ENCODE measurements at regions not wholly inside any gene's neighbourhood (a gene's known extent, or its start where the extent isn't known, plus 50 kb on each side); places are given as distances from the start of the nearest gene placed in this dataset.

DNA sequence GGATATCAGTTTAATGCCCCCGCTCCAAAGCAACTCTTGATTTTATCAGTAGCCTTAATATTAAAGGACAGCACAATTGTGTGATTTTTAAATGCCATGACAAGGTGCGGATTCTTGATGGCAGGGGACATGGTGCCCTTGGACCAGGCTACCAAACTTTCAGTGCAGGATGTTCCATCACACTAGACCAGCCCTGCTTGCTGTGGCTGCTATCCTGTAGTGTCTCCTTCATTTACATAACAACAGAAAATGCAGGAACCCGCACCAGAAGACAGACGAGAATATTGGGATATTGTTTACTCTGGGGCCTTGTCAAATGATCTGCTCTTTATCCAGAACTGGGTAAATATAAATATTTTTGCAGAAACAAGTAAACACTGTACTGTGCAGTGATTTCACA, 229.3 kb upstream of the PKN2 start:
- H3K9me3 ChIP-seq = peaks cover 0 to 3% (median 0%) of the 10 kb centered on the region in 12 donors
- H3K4me3 ChIP-seq = no peak overlapping the region
- DNase-seq = no peak
- H3K27ac ChIP-seq = no peak overlapping the region
- no peak for ATAC-seq
- no peaks in the 10 kb centered on the region for H3K27me3 ChIP-seq
- TF ChIP-seq POLR2A (IDR thresholded peaks at IDR 0.05) = no peak
- no peaks in the 10 kb centered on the region for H3K36me3 ChIP-seq
- no peaks in the 10 kb centered on the region for H3K4me1 ChIP-seq
- intact Hi-C loops (cut with DNase I) = no loop called here
- 78 to 84% (median 82%) methylated on average over 4 of the region's 4 CpGs for WGBS, 4 donors

DNA sequence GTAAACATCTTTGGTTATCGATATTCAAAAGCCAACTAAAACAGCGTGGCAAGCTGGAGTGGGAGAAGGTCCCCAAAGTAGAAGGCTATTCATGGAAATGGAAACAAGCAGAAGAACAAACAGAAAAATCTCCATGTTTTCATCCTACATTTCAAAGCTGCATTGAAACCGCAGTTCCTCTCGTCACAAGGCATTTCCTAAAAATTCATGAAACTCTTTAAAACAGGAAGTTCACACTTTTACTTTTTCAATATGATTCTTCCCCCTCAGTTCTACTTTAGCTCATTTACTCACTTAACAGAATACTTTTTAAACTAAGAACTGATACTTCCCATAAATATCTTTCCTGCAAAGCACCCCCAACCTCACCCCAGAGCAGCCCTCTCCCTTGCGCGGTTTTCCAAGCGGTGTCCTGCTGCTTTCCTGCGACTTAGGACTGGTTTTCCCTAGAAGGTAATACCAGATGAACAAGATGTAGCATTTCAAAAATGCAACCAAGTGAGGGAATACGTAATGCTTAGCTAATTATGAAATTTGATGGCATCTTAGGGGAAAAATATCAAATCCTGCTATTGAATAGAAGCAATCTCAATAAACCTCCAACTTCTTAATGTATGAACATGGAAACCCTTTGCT, 228.3 kb upstream of the PKN2 start:
- 63 to 73% (median 70%) methylated on average over 9 of the region's 9 CpGs for WGBS, 4 donors
- no peak for DNase-seq
- Histone ChIP-seq H3K4me1 (no peaks in the 10 kb centered on the region), H3K9me3 (no peaks in the 10 kb centered on the region), H3K27me3 (peaks cover 0 to 4% (median 0%) of the 10 kb centered on the region in 9 donors), H3K4me3 (no peak overlapping the region), H3K27ac (no peak overlapping the region), H3K36me3 (no peaks in the 10 kb centered on the region)
- no peak for ATAC-seq
- TF ChIP-seq, protein P1, sequence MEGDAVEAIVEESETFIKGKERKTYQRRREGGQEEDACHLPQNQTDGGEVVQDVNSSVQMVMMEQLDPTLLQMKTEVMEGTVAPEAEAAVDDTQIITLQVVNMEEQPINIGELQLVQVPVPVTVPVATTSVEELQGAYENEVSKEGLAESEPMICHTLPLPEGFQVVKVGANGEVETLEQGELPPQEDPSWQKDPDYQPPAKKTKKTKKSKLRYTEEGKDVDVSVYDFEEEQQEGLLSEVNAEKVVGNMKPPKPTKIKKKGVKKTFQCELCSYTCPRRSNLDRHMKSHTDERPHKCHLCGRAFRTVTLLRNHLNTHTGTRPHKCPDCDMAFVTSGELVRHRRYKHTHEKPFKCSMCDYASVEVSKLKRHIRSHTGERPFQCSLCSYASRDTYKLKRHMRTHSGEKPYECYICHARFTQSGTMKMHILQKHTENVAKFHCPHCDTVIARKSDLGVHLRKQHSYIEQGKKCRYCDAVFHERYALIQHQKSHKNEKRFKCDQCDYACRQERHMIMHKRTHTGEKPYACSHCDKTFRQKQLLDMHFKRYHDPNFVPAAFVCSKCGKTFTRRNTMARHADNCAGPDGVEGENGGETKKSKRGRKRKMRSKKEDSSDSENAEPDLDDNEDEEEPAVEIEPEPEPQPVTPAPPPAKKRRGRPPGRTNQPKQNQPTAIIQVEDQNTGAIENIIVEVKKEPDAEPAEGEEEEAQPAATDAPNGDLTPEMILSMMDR (IDR thresholded peaks at IDR 0.05) = no peak
- TF ChIP-seq POLR2A (IDR thresholded peaks at IDR 0.05) = no peak
- intact Hi-C loops (cut with DNase I) = no loop called here

DNA sequence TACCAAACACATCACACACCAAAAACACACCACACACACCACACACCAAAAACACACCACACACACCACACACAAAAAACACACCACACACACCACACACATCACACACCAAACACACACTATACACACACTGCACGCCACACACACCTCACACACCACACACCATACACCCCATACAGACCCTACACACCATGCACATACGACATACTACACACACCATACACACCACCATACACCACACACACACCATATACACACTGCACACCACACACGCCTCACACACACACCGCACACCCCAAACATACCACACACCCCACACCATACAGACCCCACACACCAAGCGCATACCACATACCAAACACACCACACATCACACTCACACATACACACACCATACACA, 226.9 kb upstream of the PKN2 start:
- intact Hi-C loops (cut with DNase I) = no loop called here
- WGBS, 4 donors = 93 to 96% (median 94%) methylated on average over 5 of the region's 5 CpGs
- Histone ChIP-seq H3K4me3 (no peak overlapping the region), H3K9me3 (no peaks in the 10 kb centered on the region), H3K27me3 (peaks cover 0 to 14% (median 0%) of the 10 kb centered on the region in 9 donors), H3K36me3 (no peaks in the 10 kb centered on the region), H3K27ac (no peak overlapping the region), H3K4me1 (peaks cover 0 to 2% (median 0%) of the 10 kb centered on the region in 12 donors)
- no peak for DNase-seq
- TF ChIP-seq POLR2A (IDR thresholded peaks at IDR 0.05) = no peak
- TF ChIP-seq, protein P1 (IDR thresholded peaks at IDR 0.05) = no peak
- no peak for ATAC-seq

DNA sequence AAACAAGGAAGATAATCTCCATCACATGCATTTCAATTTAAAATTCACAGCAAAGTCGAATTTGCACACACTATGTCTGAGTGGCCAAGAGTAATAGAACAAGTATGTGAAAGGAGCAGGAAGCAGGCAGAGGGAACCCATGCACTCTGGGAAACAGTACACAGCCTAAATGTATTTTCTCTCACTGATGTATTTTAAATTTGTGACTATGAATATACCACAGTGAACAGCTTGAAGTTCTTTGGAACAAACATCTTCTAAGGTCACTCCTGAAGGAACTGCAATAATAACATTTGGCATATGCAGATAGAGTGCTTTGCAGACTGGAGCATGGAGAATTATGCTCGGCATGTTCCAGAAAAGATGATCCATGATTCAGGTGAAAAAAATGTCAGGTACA, 223.1 kb upstream of the PKN2 start:
- ATAC-seq (no peak), DNase-seq (no peak)
- TF ChIP-seq, protein P1 (IDR thresholded peaks at IDR 0.05) = no peak
- no peak for TF ChIP-seq POLR2A (IDR thresholded peaks at IDR 0.05)
- Histone ChIP-seq H3K27me3 (peaks cover 0 to 24% (median 0%) of the 10 kb centered on the region in 9 donors), H3K36me3 (no peaks in the 10 kb centered on the region), H3K4me3 (no peak overlapping the region), H3K4me1 (peaks cover 0 to 4% (median 0%) of the 10 kb centered on the region in 12 donors), H3K9me3 (peaks cover 0 to 2% (median 0%) of the 10 kb centered on the region in 12 donors), H3K27ac (no peak overlapping the region)
- WGBS, 4 donors = 72 to 76% (median 73%) methylated on average over 2 of the region's 2 CpGs
- intact Hi-C loops (cut with DNase I) = loop anchor here in 1 of 10 donors (10.0 kb wide), 1 partner anchor 136 kb away; no protein-coding TSS in a partner anchor
